GM12891 (cell line): ENCODE measurements at regions not wholly inside any gene's neighbourhood (a gene's known extent, or its start where the extent isn't known, plus 50 kb on each side); places are given as distances from the start of the nearest gene placed in this dataset.

ENCODE experiments used
- DNase-seq: peaks from one replicate; pipeline ENCODE4 v3.0.0; 2011; ENCODE audit warnings: low spot score; ENCODE audit not compliant: insufficient read length
- FAIRE-seq: peaks from 2 replicates; lab custom pipeline; 2011; peaks lifted over from hg19 to GRCh38; lab: Jason Lieb, UNC
- PAX5 ChIP-seq: IDR thresholded peaks from 2 replicates; pipeline ENCODE4 v1.6.1; 2011; ENCODE audit warnings: low read length, moderate library complexity, mild to moderate bottlenecking; ENCODE audit not compliant: insufficient read depth, severe bottlenecking
- POLR2A ChIP-seq: IDR thresholded peaks from 2 replicates; pipeline ENCODE4 v1.6.1; 2011; ENCODE audit warnings: low read depth, low read length, control low read depth
- POLR2AphosphoS5 ChIP-seq: IDR thresholded peaks from 2 replicates; pipeline ENCODE4 v1.6.1; 2011; ENCODE audit warnings: low read depth, low read length, control low read depth
- POU2F2 ChIP-seq: IDR thresholded peaks from 2 replicates; pipeline ENCODE4 v1.6.1; 2011; ENCODE audit warnings: low read depth, mild to moderate bottlenecking, control low read depth, low read length, moderate library complexity
- SPI1 ChIP-seq: IDR thresholded peaks from 2 replicates; pipeline ENCODE4 v1.6.1; 2011; ENCODE audit warnings: low read depth, low read length, control low read depth
- TAF1 ChIP-seq: IDR thresholded peaks from 2 replicates; pipeline ENCODE4 v1.6.1; 2011; ENCODE audit warnings: low read depth, low read length, control low read depth

DNA sequence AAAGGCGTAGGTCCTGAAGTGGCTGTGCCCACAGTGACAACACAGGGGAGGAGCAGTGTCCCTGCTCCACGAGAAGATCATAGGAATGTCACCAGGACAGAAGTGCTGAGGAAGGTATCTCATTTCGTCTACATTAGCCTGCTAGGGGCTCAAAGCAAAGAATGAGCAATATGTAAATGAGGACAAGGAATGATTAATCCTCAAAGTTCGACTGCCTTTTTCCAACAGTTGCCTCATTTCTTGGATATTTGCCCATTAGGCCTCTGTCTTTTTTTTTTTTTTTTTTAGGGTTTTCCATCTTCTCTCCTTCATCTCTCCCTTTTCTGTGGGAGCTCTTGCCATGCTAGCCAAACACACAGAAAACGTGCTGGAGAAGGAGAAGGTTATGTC is 105.2 kb upstream of the ARHGAP28 start:
- DNase-seq, result no peak
- TF ChIP-seq POLR2A (no peak), PAX5 (no peak), SPI1 (no peak), POLR2AphosphoS5 (no peak), TAF1 (no peak), POU2F2 (no peak)
- no peak for FAIRE-seq

DNA sequence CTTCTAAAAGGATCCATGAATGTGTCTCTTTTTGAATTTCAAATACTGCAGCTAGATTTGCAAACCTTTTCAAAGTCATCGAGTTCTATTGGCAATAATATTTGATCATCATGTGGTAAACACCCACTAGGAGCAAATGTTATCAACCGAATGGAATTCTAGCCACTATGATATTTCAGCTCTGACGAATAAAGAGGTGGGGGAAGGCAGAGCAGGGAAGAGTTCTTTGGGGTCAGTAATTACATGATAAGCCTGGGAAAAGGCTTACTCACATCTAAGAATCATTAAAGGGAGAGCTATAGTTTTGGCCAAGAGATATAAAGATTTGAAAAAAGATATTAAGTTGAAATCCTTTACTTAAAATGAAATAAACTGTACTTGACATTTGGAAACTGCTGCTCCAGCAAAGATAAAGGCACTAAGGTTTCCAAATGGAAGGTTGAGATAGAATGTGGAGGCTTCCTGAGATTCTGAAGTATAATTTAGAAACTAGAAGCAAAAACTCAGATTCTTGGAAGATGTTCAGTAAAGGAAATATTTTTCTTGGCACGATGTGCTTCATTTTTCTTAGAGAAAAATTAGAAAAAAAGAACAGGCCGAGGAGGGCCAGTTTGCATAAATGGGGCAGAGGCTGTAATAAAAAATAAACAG is 104.7 kb upstream of the ARHGAP28 start:
- TF ChIP-seq SPI1 (no peak), TAF1 (no peak), POLR2AphosphoS5 (no peak), POLR2A (no peak), PAX5 (no peak), POU2F2 (no peak)
- FAIRE-seq, result no peak

DNA sequence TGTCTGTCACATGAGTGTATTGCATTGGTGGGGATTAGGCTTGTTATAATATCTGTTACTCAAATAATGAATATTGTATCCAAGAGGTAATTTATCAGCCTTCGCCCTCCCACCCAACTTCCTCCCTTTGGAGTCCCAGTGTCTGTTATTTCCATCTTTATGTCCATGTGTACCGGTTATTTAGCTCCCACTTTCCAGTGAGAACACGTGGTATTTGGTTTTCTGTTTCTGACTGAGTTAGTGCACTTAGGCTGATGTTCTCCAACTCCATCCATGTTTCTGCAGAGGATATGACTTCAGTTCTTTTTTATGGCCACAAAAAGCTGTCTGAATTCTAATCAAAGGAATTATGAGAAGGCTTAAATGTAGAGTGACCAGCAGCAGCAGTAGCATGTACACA is 104.0 kb upstream of the ARHGAP28 start:
- TF ChIP-seq PAX5, result no peak
- DNase-seq, result no peak
- no peak for FAIRE-seq

More for the DNA sequence above, 104.7 kb upstream of the ARHGAP28 start:
- DNase-seq, result no peak

DNA sequence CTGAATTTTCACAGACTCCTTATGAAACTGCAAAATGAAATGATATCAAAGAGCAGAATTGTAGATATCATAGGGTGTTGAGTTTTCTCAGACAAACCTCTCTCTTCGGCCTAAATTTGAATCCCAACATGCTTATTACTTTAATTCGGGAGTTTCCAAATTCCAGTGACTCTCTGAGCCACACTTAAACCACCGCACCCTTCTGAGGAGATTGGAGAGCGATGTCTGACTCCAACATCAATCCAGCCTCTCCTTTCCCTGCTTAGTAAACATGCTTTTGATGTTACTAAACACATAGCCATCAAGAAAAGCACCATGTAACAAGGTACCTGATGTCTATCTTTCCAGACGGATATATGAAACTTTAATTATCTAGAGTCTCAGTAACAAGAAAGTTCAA is 103.1 kb upstream of the ARHGAP28 start:
- no peak for FAIRE-seq
- TF ChIP-seq SPI1, result no peak
- no peak for TF ChIP-seq TAF1
- TF ChIP-seq POLR2A, result no peak
- TF ChIP-seq PAX5, result no peak
- TF ChIP-seq POLR2AphosphoS5, result no peak
- TF ChIP-seq POU2F2, result no peak
- no peak for DNase-seq

DNA sequence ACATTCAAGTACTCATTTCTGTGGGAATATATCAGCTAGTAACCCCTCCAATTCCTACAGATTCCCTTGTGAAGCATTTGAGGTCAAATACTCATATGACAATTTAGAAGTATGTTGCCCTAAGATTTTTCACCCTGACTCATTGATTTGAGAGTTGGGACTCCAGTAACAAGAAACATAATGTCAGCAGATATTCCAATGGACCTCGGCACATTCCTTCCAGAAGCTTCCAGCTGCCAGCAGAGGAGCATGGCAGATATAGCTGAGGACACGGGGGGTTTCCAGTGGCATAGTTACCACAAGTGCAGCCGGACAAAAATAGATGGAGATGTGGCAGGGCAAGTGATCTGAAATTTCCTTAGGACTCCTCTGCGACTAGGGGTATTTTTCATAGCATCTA is 101.9 kb upstream of the ARHGAP28 start:
- TF ChIP-seq POU2F2 (no peak), SPI1 (no peak), PAX5 (no peak), POLR2AphosphoS5 (no peak), POLR2A (no peak), TAF1 (no peak)
- FAIRE-seq (no peak), DNase-seq (no peak)

DNA sequence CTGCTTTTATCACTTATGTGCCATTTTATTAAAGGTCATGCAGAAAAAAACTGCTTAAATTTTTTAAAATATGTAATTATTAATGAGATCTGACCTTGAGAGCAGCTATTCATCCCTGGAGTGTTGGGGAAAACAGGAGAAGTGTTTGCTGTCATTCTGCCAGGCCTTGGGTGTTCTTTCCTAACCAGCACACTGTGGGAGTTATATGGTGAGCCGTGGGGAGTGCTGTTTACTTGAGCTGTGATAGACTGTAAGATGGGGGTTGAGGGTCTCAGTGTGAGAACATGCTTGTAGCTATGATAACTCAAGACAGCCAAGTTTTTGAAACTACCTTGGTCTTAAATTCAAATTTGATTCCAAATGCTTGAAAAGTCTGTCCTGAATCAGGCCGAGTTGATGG is 101.3 kb upstream of the ARHGAP28 start:
- TF ChIP-seq POU2F2 (no peak), TAF1 (no peak), POLR2AphosphoS5 (no peak), SPI1 (no peak), PAX5 (no peak), POLR2A (no peak)
- FAIRE-seq, result no peak

DNA sequence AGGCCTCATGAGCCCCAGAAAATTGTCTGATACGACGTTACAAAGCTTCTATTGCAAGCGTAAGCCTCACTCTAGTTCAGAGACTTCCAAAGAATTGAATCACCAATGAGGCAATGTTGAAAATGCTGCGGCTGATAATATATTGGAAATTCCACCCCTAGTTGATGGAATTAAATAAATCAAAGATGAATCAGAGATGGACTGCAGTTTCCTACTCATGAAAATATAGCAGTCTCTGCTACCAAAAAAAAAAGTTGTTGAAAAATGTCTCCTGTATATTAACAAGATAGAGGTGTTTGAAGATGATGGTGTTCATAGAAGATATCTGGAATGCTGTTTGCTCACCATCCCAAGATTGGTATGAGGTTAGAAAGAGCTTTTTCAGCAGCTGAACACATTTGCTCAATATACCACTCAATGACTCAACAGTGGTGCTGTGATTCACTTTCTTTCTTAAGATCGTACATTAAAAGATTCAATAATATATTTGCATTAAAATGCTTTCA is 99.8 kb upstream of the ARHGAP28 start:
- no peak for DNase-seq
- no peak for FAIRE-seq
- no peak for TF ChIP-seq PAX5
- TF ChIP-seq TAF1, result no peak
- no peak for TF ChIP-seq POLR2AphosphoS5
- TF ChIP-seq POLR2A, result no peak
- no peak for TF ChIP-seq SPI1
- TF ChIP-seq POU2F2, result no peak

More for the DNA sequence above, 101.3 kb upstream of the ARHGAP28 start:
- no peak for DNase-seq

DNA sequence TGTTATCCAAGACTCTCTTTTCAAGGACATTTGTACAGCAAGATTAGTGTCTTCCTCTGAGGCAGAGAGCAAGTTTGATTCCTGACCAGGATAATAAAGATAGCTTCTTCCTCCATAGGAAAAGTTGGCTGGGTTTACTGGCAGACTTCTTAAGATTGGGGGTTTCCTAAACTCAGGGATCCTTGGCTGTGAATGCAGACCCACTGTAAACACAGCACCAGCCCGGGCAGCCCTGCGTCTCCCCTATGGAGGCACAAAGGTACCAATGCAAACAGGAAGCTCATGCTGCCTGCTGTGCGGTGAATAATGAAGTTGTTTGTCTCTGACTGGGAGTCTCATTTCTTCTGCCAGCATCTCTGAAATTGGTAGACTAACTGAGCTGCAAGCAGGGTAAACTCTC is 96.2 kb upstream of the ARHGAP28 start:
- DNase-seq (no peak), FAIRE-seq (no peak)
- TF ChIP-seq POLR2A (no peak), TAF1 (no peak), SPI1 (no peak), PAX5 (no peak), POU2F2 (no peak), POLR2AphosphoS5 (no peak)

DNA sequence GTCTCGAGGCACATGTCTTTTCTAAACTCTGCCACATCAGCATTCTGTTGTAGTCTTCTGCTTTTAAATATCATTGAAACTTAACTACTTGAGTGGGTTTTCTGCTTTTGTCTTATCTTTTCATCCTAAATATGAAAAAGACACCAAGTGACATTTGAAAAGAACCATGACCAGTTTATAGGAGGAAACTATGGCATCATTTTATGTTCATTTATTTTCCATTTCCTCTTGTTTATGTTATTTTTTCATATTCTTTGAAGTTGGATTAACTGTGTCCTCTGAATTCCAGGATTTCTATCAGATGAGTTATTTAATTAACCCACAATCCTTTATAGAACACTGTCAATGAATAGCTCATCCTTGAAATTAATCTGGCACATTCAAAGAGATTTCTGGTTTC is 93.4 kb upstream of the ARHGAP28 start:
- FAIRE-seq (no peak), DNase-seq (no peak)
- TF ChIP-seq PAX5 (no peak), POLR2AphosphoS5 (no peak), POLR2A (no peak), POU2F2 (no peak), SPI1 (no peak), TAF1 (no peak)

DNA sequence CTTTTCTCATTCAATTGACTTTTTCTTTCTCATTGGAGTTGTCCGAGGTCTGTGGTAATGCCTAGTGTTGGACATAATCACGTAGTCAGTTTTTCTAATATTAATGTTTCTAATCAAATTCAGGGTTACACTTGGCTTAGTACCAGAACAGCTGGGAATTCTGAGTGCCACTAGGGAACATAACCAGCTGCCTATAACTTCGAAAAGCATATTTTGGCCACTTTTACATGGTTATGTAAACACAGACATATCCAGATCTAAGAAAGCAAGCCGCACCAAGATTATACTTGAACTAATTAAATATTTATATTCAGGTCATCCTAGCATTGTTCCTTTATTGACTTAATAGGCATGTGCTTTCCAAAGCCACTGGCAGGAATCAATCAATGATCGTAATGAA is 91.1 kb upstream of the ARHGAP28 start:
- no peak for DNase-seq
- TF ChIP-seq TAF1 (no peak), POLR2A (no peak), POLR2AphosphoS5 (no peak), POU2F2 (no peak), SPI1 (no peak), PAX5 (no peak)
- no peak for FAIRE-seq
